Fibroblast of lung (primary cell): ENCODE measurements at regions not wholly inside any gene's neighbourhood (a gene's known extent, or its start where the extent isn't known, plus 50 kb on each side); places are given as distances from the start of the nearest gene placed in this dataset.

ENCODE experiments used
- DNase-seq, 2 donors: peaks; one replicate each; pipeline versions ENCODE4 v3.0.0 to v3.0.0-alpha.2; 2010; ENCODE audit warnings: low read depth in 2 of 2
- H2AFZ ChIP-seq: 2 replicates; pipeline ENCODE4 v1.5.1; 2012; ENCODE audit warnings: low read length, control low read depth, inconsistent platforms
- H3K27ac ChIP-seq: 2 replicates; pipeline ENCODE4 v1.5.1; 2011; ENCODE audit warnings: low read length, control low read depth; ENCODE audit not compliant: insufficient read depth
- H3K27me3 ChIP-seq: 2 replicates; pipeline ENCODE4 v1.5.1; 2011; ENCODE audit warnings: mild to moderate bottlenecking, low read length; ENCODE audit not compliant: control insufficient read depth, insufficient read depth
- H3K36me3 ChIP-seq: 2 replicates; pipeline ENCODE4 v1.5.1; 2011; ENCODE audit warnings: low read length; ENCODE audit not compliant: control insufficient read depth, insufficient read depth
- H3K4me1 ChIP-seq: 2 replicates; pipeline ENCODE4 v1.5.1; 2011; ENCODE audit warnings: low read length; ENCODE audit not compliant: control insufficient read depth, insufficient read depth; ENCODE audit errors: extremely low read depth
- H3K4me2 ChIP-seq: 2 replicates; pipeline ENCODE4 v1.5.1; 2011; ENCODE audit warnings: low read length, control low read depth; ENCODE audit not compliant: insufficient read depth; ENCODE audit errors: extremely low read depth
- H3K4me3 ChIP-seq, 4 experiments: fragments of 200-600 bp in 1 of 4; sonication (generic) in 1 of 4; replicated peaks in 1 of 4; 2 replicates each; pipeline ENCODE4 v1.5.1; 2011 to 2016; ENCODE audit warnings: low read length in 4 of 4, low read depth in 3 of 4, mild to moderate bottlenecking in 3 of 4, control low read depth in 2 of 4, inconsistent platforms in 1 of 4, mixed read lengths in 1 of 4; ENCODE audit not compliant: insufficient read depth in 1 of 4; ENCODE audit errors: control extremely low read depth in 1 of 4
- H3K79me2 ChIP-seq: 2 replicates; pipeline ENCODE4 v1.5.1; 2012; ENCODE audit warnings: mild to moderate bottlenecking, low read length, inconsistent platforms; ENCODE audit not compliant: control insufficient read depth, insufficient read depth
- H3K9ac ChIP-seq: 2 replicates; pipeline ENCODE4 v1.5.1; 2011; ENCODE audit warnings: mild to moderate bottlenecking, low read length, control low read depth; ENCODE audit not compliant: insufficient read depth
- H3K9me3 ChIP-seq: 2 replicates; pipeline ENCODE4 v1.5.1; 2012; ENCODE audit warnings: low read depth, low read length; ENCODE audit not compliant: control insufficient read depth, insufficient read depth
- H4K20me1 ChIP-seq: 2 replicates; pipeline ENCODE4 v1.5.1; 2011; ENCODE audit warnings: low read length; ENCODE audit not compliant: control insufficient read depth, insufficient read depth; ENCODE audit errors: extremely low read depth
- CTCF ChIP-seq, 2 donors: IDR thresholded peaks in 1 of 2; conservative IDR thresholded peaks in 1 of 2; 1 replicate in 1 of 2; 2 replicates in 1 of 2; pipeline ENCODE4 v1.5.1; 2011 to 2012; ENCODE audit warnings: low read length in 2 of 2, control low read depth in 1 of 2, inconsistent platforms in 1 of 2, low read depth in 1 of 2, mild to moderate bottlenecking in 1 of 2
- EZH2 ChIP-seq: IDR thresholded peaks from 2 replicates; pipeline ENCODE4 v1.5.1; 2012; ENCODE audit warnings: low read length, control low read depth, mild to moderate bottlenecking; ENCODE audit errors: missing control alignments

GRCh38 chr12:94834036-94834625 is 169.4 kb downstream of the NDUFA12 start:
- Histone ChIP-seq H3K4me2 (no peak overlapping the region), H3K79me2 (no peaks in the 10 kb centered on the region), H3K36me3 (no peaks in the 10 kb centered on the region), H3K4me3 (no peak overlapping the region), H4K20me1 (no peaks in the 10 kb centered on the region), H3K9ac (no peak overlapping the region), H3K4me1 (no peaks in the 10 kb centered on the region), H3K9me3 (no peaks in the 10 kb centered on the region), H3K27ac (no peak overlapping the region), H3K27me3 (no peaks in the 10 kb centered on the region), H2AFZ (no peak overlapping the region)
- no peak for DNase-seq
- TF ChIP-seq CTCF (conservative IDR thresholded peaks at IDR 0.05 in 1 of 2, IDR thresholded peaks at IDR 0.05 in 1 of 2; ENCODE audit: low read depth in 1 of 2, low read length in 2 of 2) (no peak), EZH2 (no peak)

GRCh38 chr12:94832780-94833681 is 170.5 kb downstream of the NDUFA12 start:
- H3K9me3 ChIP-seq, result no peaks in the 10 kb centered on the region
- no peak overlapping the region for H3K4me3 ChIP-seq
- H3K79me2 ChIP-seq, result no peaks in the 10 kb centered on the region
- peak; percentile 36 to 57 for DNase-seq
- no peaks in the 10 kb centered on the region for H3K27me3 ChIP-seq
- no peak overlapping the region for H3K4me2 ChIP-seq
- no peaks in the 10 kb centered on the region for H3K4me1 ChIP-seq
- H2AFZ ChIP-seq, result no peak overlapping the region
- H3K9ac ChIP-seq, result no peak overlapping the region
- no peaks in the 10 kb centered on the region for H3K36me3 ChIP-seq
- no peak for TF ChIP-seq CTCF (conservative IDR thresholded peaks at IDR 0.05 in 1 of 2, IDR thresholded peaks at IDR 0.05 in 1 of 2; ENCODE audit: low read depth in 1 of 2, low read length in 2 of 2)
- no peak for TF ChIP-seq EZH2
- H4K20me1 ChIP-seq, result no peaks in the 10 kb centered on the region
- no peak overlapping the region for H3K27ac ChIP-seq

GRCh38 chr12:94832105-94832504 is 171.4 kb downstream of the NDUFA12 start:
- TF ChIP-seq EZH2 (no peak), CTCF (conservative IDR thresholded peaks at IDR 0.05 in 1 of 2, IDR thresholded peaks at IDR 0.05 in 1 of 2; ENCODE audit: low read depth in 1 of 2, low read length in 2 of 2) (no peak)
- no peaks in the 10 kb centered on the region for H3K4me1 ChIP-seq
- no peak overlapping the region for H3K27ac ChIP-seq
- H3K36me3 ChIP-seq, result no peaks in the 10 kb centered on the region
- no peak overlapping the region for H3K4me2 ChIP-seq
- no peaks in the 10 kb centered on the region for H3K27me3 ChIP-seq
- H2AFZ ChIP-seq, result no peak overlapping the region
- no peak overlapping the region for H3K9ac ChIP-seq
- H3K4me3 ChIP-seq, result no peak overlapping the region
- H3K79me2 ChIP-seq, result no peaks in the 10 kb centered on the region
- H4K20me1 ChIP-seq, result no peaks in the 10 kb centered on the region
- no peak for DNase-seq
- H3K9me3 ChIP-seq, result no peaks in the 10 kb centered on the region
